ENCODE measurements at regions not wholly inside any gene's neighbourhood (a gene's known extent, or its start where the extent isn't known, plus 50 kb on each side); places are given as distances from the start of the nearest gene placed in this dataset.

GRCh38 chr11:80355251-80355650 lies 914.4 kb upstream of the TENM4 start:
- no peak for TF ChIP-seq CTCF (IDR thresholded peaks at IDR 0.05)
- no peak for TF ChIP-seq EP300 (IDR thresholded peaks at IDR 0.05)
- no peak for TF ChIP-seq POLR2A (IDR thresholded peaks at IDR 0.05)
- no peak for TF ChIP-seq POLR2AphosphoS5 (IDR thresholded peaks at IDR 0.05)

All from sigmoid colon (tissue), 4 donors.